Gastrocnemius medialis (tissue), 4 donors: ENCODE measurements at regions not wholly inside any gene's neighbourhood (a gene's known extent, or its start where the extent isn't known, plus 50 kb on each side); places are given as distances from the start of the nearest gene placed in this dataset.

ENCODE experiments used
- ATAC-seq, 2 donors: fragments of 150-250 bp; one replicate each; pipeline ENCODE4 v1.9.1; 2016
- DNase-seq, 2 donors: peaks; one replicate each; pipeline ENCODE4 v3.0.0-alpha.2; 2019
- H3K27ac ChIP-seq, 4 donors: fragments of 200-600 bp; sonication (generic); 1 replicate in 1 of 4; 2 replicates in 3 of 4; pipeline ENCODE4 v1.5.1; 2016 to 2018; ENCODE audit warnings: mild to moderate bottlenecking in 2 of 4, moderate library complexity in 1 of 4
- H3K27me3 ChIP-seq, 3 donors: fragments of 200-600 bp; sonication (generic) in 2 of 3; 1 replicate in 1 of 3; 2 replicates in 2 of 3; pipeline versions ENCODE4 v1.5.1 to v1.6.0; 2016 to 2019; ENCODE audit warnings: mild to moderate bottlenecking in 1 of 3, moderate library complexity in 1 of 3
- H3K36me3 ChIP-seq, 2 donors: fragments of 200-600 bp; sonication (generic) in 1 of 2; one replicate each; pipeline ENCODE4 v1.5.1; 2017 to 2018
- H3K4me1 ChIP-seq, 2 donors: fragments of 200-600 bp; sonication (generic) in 1 of 2; one replicate each; pipeline ENCODE4 v1.5.1; 2016 to 2017; ENCODE audit warnings: mild to moderate bottlenecking in 2 of 2
- H3K4me3 ChIP-seq, 4 donors: fragments of 200-600 bp; sonication (generic) in 3 of 4; 1 replicate in 1 of 4; 2 replicates in 3 of 4; pipeline ENCODE4 v1.5.1; 2016 to 2019; ENCODE audit warnings: mild to moderate bottlenecking in 2 of 4
- H3K9me3 ChIP-seq, 3 donors: fragments of 200-600 bp; sonication (generic) in 2 of 3; 1 replicate in 1 of 3; 2 replicates in 2 of 3; pipeline ENCODE4 v1.5.1; 2016 to 2019
- CTCF ChIP-seq, 5 experiments: fragments of 450-650 bp in 3 of 5; fragments of 200-600 bp in 2 of 5; sonication (generic) in 2 of 5; IDR thresholded peaks in 4 of 5; conservative IDR thresholded peaks in 1 of 5; 1 replicate in 4 of 5; 2 replicates in 1 of 5; pipeline ENCODE4 v1.5.1; 2016 to 2019; ENCODE audit warnings: antibody characterized with exemption in 5 of 5, mild to moderate bottlenecking in 3 of 5, moderate library complexity in 3 of 5
- POLR2A ChIP-seq, 2 donors: fragments of 450-650 bp; IDR thresholded peaks; one replicate each; pipeline ENCODE4 v1.6.1; 2017; ENCODE audit warnings: antibody characterized with exemption in 2 of 2, mild to moderate bottlenecking in 2 of 2, moderate library complexity in 2 of 2
- in situ Hi-C, 4 donors: fragments of 200-750 bp; cut with MboI; loops; one replicate each; pipeline versions ENCODE4 v1.15.0 to v1.8.0; 2017; ENCODE audit warnings: low sequenced_read_pairs in 4 of 4
- intact Hi-C: fragments of 100-400 bp; cut with DNase I; formaldehyde crosslinking; loops from one replicate; pipeline ENCODE4 v1.15.1; 2023; ENCODE audit warnings: low total_unique reads

- DNase-seq (no peak), ATAC-seq (peak in 1 of 2 donors; percentile 65)
- no peaks in the 10 kb centered on the region for H3K4me1 ChIP-seq
- intact Hi-C loops: no loop called here
- H3K4me3 ChIP-seq: no peak overlapping the region
- H3K9me3 ChIP-seq: no peaks in the 10 kb centered on the region
- no peak overlapping the region for H3K27ac ChIP-seq
- in situ Hi-C loops: no loop called here
- H3K27me3 ChIP-seq: no peaks in the 10 kb centered on the region
- no peaks in the 10 kb centered on the region for H3K36me3 ChIP-seq
- no peak for TF ChIP-seq CTCF (IDR thresholded peaks at IDR 0.05 in 4 of 5, conservative IDR thresholded peaks at IDR 0.05 in 1 of 5)
- TF ChIP-seq POLR2A (IDR thresholded peaks at IDR 0.05): no peak
Observed at GRCh38 chr12:24487606-24488005, 461.3 kb downstream of the BCAT1 start.

- H3K4me1 ChIP-seq: no peaks in the 10 kb centered on the region
- no peak overlapping the region for H3K4me3 ChIP-seq
- no peak overlapping the region for H3K27ac ChIP-seq
- in situ Hi-C loops (no loop called here), intact Hi-C loops (no loop called here)
- DNase-seq (no peak), ATAC-seq (no peak)
- no peak for TF ChIP-seq CTCF (IDR thresholded peaks at IDR 0.05 in 4 of 5, conservative IDR thresholded peaks at IDR 0.05 in 1 of 5)
- no peak for TF ChIP-seq POLR2A (IDR thresholded peaks at IDR 0.05)
- no peaks in the 10 kb centered on the region for H3K36me3 ChIP-seq
- H3K9me3 ChIP-seq: no peaks in the 10 kb centered on the region
- H3K27me3 ChIP-seq: no peaks in the 10 kb centered on the region
Observed at GRCh38 chr12:24483732-24484131, 465.2 kb downstream of the BCAT1 start.

GRCh38 chr12:24482882-24483604, 465.9 kb downstream of the BCAT1 start:
- in situ Hi-C loops (no loop called here), intact Hi-C loops (no loop called here)
- TF ChIP-seq POLR2A (IDR thresholded peaks at IDR 0.05) (no peak), CTCF (IDR thresholded peaks at IDR 0.05 in 4 of 5, conservative IDR thresholded peaks at IDR 0.05 in 1 of 5) (no peak)
- Histone ChIP-seq H3K4me1 (no peaks in the 10 kb centered on the region), H3K27me3 (no peaks in the 10 kb centered on the region), H3K4me3 (no peak overlapping the region), H3K27ac (no peak overlapping the region), H3K36me3 (no peaks in the 10 kb centered on the region), H3K9me3 (no peaks in the 10 kb centered on the region)
- ATAC-seq: no peak
- no peak for DNase-seq

- DNase-seq: no peak
- Histone ChIP-seq H3K9me3 (no peaks in the 10 kb centered on the region), H3K36me3 (no peaks in the 10 kb centered on the region), H3K4me3 (no peak overlapping the region), H3K4me1 (no peaks in the 10 kb centered on the region), H3K27me3 (no peaks in the 10 kb centered on the region), H3K27ac (no peak overlapping the region)
- intact Hi-C loops: no loop called here
- ATAC-seq: no peak
- TF ChIP-seq CTCF (IDR thresholded peaks at IDR 0.05 in 4 of 5, conservative IDR thresholded peaks at IDR 0.05 in 1 of 5) (no peak), POLR2A (IDR thresholded peaks at IDR 0.05) (no peak)
- in situ Hi-C loops: no loop called here
Observed at GRCh38 chr12:24482044-24482443, 466.9 kb downstream of the BCAT1 start.
